GM12878 (cell line): ENCODE measurements at regions not wholly inside any gene's neighbourhood (a gene's known extent, or its start where the extent isn't known, plus 50 kb on each side); places are given as distances from the start of the nearest gene placed in this dataset.

Experiments used
- EED ChIP-seq: sonication (generic); IDR thresholded peaks from 2 replicates; pipeline ENCODE4 v1.6.1; 2016; ENCODE audit warnings: antibody characterized with exemption, low read depth
- EP300 ChIP-seq, 2 experiments: fragments of 150-350 bp in 1 of 2; IDR thresholded peaks; 2 replicates each; pipeline ENCODE4 v1.6.1; 2011 to 2012; ENCODE audit warnings: low read depth in 2 of 2, low read length in 2 of 2, borderline replicate concordance in 1 of 2, improper control_type of control experiment in 1 of 2, inconsistent platforms in 1 of 2; ENCODE audit not compliant: control insufficient read depth in 1 of 2
- EZH2 ChIP-seq: IDR thresholded peaks from 2 replicates; pipeline ENCODE4 v1.6.1; 2012; ENCODE audit warnings: low read depth, mild to moderate bottlenecking, control low read depth, inconsistent platforms, low read length, borderline replicate concordance; ENCODE audit not compliant: control insufficient read depth
- GABPA ChIP-seq: IDR thresholded peaks from 2 replicates; pipeline ENCODE4 v1.6.1; 2014; ENCODE audit warnings: antibody characterized with exemption, low read depth, mild to moderate bottlenecking, inconsistent platforms
- HDAC6 ChIP-seq: fragments of 200-600 bp; sonication (generic); IDR thresholded peaks from one replicate; pipeline ENCODE4 v1.8.0; 2017; ENCODE audit warnings: antibody characterized with exemption; ENCODE audit not compliant: unreplicated experiment
- NFXL1 ChIP-seq: fragments of 450-650 bp; IDR thresholded peaks from 2 replicates; pipeline ENCODE4 v1.6.1; 2017; ENCODE audit warnings: antibody characterized with exemption, mild to moderate bottlenecking, borderline replicate concordance
- POLR2A ChIP-seq: IDR thresholded peaks from 2 replicates; pipeline ENCODE4 v1.6.1; 2011; ENCODE audit warnings: low read depth, mild to moderate bottlenecking, low read length
- POLR2AphosphoS5 ChIP-seq: IDR thresholded peaks from 2 replicates; pipeline ENCODE4 v1.6.1; 2011; ENCODE audit warnings: mild to moderate bottlenecking, low read length, inconsistent platforms
- RFX5 ChIP-seq: IDR thresholded peaks from 2 replicates; pipeline ENCODE4 v1.6.1; 2011; ENCODE audit warnings: low read depth, low read length, improper control_type of control experiment
- SIN3A ChIP-seq: IDR thresholded peaks from 2 replicates; pipeline ENCODE4 v1.6.1; 2012; ENCODE audit warnings: low read depth, low read length, improper control_type of control experiment
- TAF1 ChIP-seq: IDR thresholded peaks from 2 replicates; pipeline ENCODE4 v1.6.1; 2011; ENCODE audit warnings: mild to moderate bottlenecking, low read depth, low read length, borderline replicate concordance
- TF ChIP-seq, protein P1 (sequence below), 3 experiments: IDR thresholded peaks in 2 of 3; conservative IDR thresholded peaks in 1 of 3; 2 replicates each; pipeline ENCODE4 v1.5.1; 2011; ENCODE audit warnings: low read depth in 3 of 3, low read length in 3 of 3, mild to moderate bottlenecking in 3 of 3, control low read depth in 2 of 3, moderate library complexity in 2 of 3, inconsistent platforms in 1 of 3, mixed read lengths in 1 of 3; ENCODE audit not compliant: control insufficient read depth in 2 of 3, insufficient read depth in 1 of 3; ENCODE audit errors: extremely low read depth in 1 of 3
- TF ChIP-seq, protein P2 (sequence below): IDR thresholded peaks from 2 replicates; pipeline ENCODE4 v1.6.1; 2012; ENCODE audit warnings: low read depth, low read length, improper control_type of control experiment
- TF ChIP-seq, protein P3 (sequence below): fragments of 450-650 bp; IDR thresholded peaks from 2 replicates; pipeline ENCODE4 v1.6.1; 2014; ENCODE audit warnings: mild to moderate bottlenecking

DNA sequence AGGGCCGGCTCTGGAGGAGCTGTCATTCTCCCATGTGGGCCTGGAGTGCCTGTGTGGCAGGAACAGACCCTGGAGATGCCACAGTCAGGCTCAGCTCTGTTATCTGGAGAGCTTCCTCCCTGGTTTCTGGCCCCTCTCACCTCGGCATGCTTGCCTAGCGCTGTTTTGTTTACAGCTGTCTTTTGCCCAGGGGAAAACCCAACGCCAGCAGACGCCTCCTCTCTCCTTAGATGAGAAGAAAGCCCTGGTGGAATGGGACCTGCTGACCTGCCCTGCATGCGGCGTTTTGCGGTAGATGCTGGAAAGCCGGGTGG, 104.9 kb downstream of the CRYAA start:
- TF ChIP-seq POLR2AphosphoS5 = no peak
- TF ChIP-seq, protein P1, sequence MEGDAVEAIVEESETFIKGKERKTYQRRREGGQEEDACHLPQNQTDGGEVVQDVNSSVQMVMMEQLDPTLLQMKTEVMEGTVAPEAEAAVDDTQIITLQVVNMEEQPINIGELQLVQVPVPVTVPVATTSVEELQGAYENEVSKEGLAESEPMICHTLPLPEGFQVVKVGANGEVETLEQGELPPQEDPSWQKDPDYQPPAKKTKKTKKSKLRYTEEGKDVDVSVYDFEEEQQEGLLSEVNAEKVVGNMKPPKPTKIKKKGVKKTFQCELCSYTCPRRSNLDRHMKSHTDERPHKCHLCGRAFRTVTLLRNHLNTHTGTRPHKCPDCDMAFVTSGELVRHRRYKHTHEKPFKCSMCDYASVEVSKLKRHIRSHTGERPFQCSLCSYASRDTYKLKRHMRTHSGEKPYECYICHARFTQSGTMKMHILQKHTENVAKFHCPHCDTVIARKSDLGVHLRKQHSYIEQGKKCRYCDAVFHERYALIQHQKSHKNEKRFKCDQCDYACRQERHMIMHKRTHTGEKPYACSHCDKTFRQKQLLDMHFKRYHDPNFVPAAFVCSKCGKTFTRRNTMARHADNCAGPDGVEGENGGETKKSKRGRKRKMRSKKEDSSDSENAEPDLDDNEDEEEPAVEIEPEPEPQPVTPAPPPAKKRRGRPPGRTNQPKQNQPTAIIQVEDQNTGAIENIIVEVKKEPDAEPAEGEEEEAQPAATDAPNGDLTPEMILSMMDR (IDR thresholded peaks at IDR 0.05 in 2 of 3, conservative IDR thresholded peaks at IDR 0.05 in 1 of 3; ENCODE audit: control insufficient read depth in 2 of 3, extremely low read depth in 1 of 3, insufficient read depth in 1 of 3, low read depth in 3 of 3, low read length in 3 of 3) = no peak
- no peak for TF ChIP-seq POLR2A
- TF ChIP-seq RFX5 = no peak
- no peak for TF ChIP-seq NFXL1
- TF ChIP-seq, protein P2, sequence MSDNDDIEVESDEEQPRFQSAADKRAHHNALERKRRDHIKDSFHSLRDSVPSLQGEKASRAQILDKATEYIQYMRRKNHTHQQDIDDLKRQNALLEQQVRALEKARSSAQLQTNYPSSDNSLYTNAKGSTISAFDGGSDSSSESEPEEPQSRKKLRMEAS = no peak
- no peak for TF ChIP-seq EED
- no peak for TF ChIP-seq GABPA
- TF ChIP-seq, protein P3, sequence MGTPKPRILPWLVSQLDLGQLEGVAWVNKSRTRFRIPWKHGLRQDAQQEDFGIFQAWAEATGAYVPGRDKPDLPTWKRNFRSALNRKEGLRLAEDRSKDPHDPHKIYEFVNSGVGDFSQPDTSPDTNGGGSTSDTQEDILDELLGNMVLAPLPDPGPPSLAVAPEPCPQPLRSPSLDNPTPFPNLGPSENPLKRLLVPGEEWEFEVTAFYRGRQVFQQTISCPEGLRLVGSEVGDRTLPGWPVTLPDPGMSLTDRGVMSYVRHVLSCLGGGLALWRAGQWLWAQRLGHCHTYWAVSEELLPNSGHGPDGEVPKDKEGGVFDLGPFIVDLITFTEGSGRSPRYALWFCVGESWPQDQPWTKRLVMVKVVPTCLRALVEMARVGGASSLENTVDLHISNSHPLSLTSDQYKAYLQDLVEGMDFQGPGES = no peak
- no peak for TF ChIP-seq SIN3A
- TF ChIP-seq HDAC6 = no peak
- TF ChIP-seq EP300 (IDR thresholded peaks at IDR 0.05; ENCODE audit: borderline replicate concordance in 1 of 2, control insufficient read depth in 1 of 2, low read depth in 2 of 2, low read length in 2 of 2) = no peak
- TF ChIP-seq EZH2 = no peak
- no peak for TF ChIP-seq TAF1
